SU-DHL-6 (cell line): ENCODE measurements at regions not wholly inside any gene's neighbourhood (a gene's known extent, or its start where the extent isn't known, plus 50 kb on each side); places are given as distances from the start of the nearest gene placed in this dataset.

Source experiments
- H2AFZ ChIP-seq: fragments of 200-600 bp; sonication (generic); 2 replicates; pipeline ENCODE4 v1.6.1; 2014; ENCODE audit warnings: low read depth, mild to moderate bottlenecking, moderate library complexity, mixed read lengths, antibody characterized with exemption, low read length; ENCODE audit not compliant: severe bottlenecking
- H3F3A ChIP-seq: fragments of 200-600 bp; shearing (Covaris generic); 2 replicates; pipeline ENCODE4 v1.6.0; 2016; ENCODE audit warnings: antibody characterized with exemption, mild to moderate bottlenecking; ENCODE audit not compliant: insufficient read depth
- H3K27ac ChIP-seq: fragments of 200-600 bp; sonication (generic); 2 replicates; pipeline ENCODE4 v1.5.1; 2016; ENCODE audit warnings: low read depth, mild to moderate bottlenecking, low read length, moderate library complexity, mixed read lengths
- H3K27me3 ChIP-seq: fragments of 200-600 bp; sonication (generic), shearing (Covaris generic); 2 replicates; pipeline ENCODE4 v1.6.0; 2014; ENCODE audit warnings: mild to moderate bottlenecking, low read length
- H3K36me3 ChIP-seq: fragments of 200-600 bp; sonication (generic); 2 replicates; pipeline ENCODE4 v1.6.1; 2014; ENCODE audit warnings: mild to moderate bottlenecking, low read length, mixed read lengths
- H3K4me2 ChIP-seq: fragments of 300-600, 200-600 bp; shearing (Covaris generic), sonication (generic); 2 replicates; pipeline ENCODE4 v1.6.0; 2014; ENCODE audit warnings: low read length, low read depth, mild to moderate bottlenecking; ENCODE audit not compliant: poor library complexity, severe bottlenecking
- H3K4me3 ChIP-seq: fragments of 200-600 bp; sonication (generic); 2 replicates; pipeline ENCODE4 v1.5.1; 2014; ENCODE audit warnings: antibody characterized with exemption, low read length, mild to moderate bottlenecking, mixed read lengths; ENCODE audit not compliant: insufficient read depth, poor library complexity, severe bottlenecking
- H3K79me2 ChIP-seq: fragments of 200-600 bp; sonication (generic); 2 replicates; pipeline ENCODE4 v1.6.1; 2014; ENCODE audit warnings: mild to moderate bottlenecking, low read length, moderate library complexity; ENCODE audit not compliant: insufficient read depth
- H3K9ac ChIP-seq: fragments of 200-600 bp; sonication (generic); 2 replicates; pipeline ENCODE4 v1.7.0; 2014; ENCODE audit warnings: mild to moderate bottlenecking, low read length
- H3K9me2 ChIP-seq: fragments of 200-600 bp; sonication (generic); replicated peaks from 2 replicates; pipeline ENCODE4 v1.6.1; 2014; ENCODE audit warnings: low read length; ENCODE audit not compliant: insufficient read depth
- H3K9me3 ChIP-seq: fragments of 200-600 bp; sonication (generic); 2 replicates; pipeline ENCODE4 v1.6.1; 2014; ENCODE audit warnings: low read length, mixed read lengths; ENCODE audit not compliant: insufficient read depth
- H4K20me1 ChIP-seq: fragments of 200-600 bp; sonication (generic); 2 replicates; pipeline ENCODE4 v1.6.1; 2014; ENCODE audit warnings: low read depth, mild to moderate bottlenecking, antibody characterized with exemption, low read length, moderate library complexity, mixed read lengths
- CTCF ChIP-seq: fragments of 200-600 bp; sonication (generic); IDR thresholded peaks from one replicate; pipeline ENCODE4 v1.5.1; 2017; ENCODE audit warnings: antibody characterized with exemption, mild to moderate bottlenecking, low read length, moderate library complexity; ENCODE audit not compliant: insufficient read depth, poor library complexity, severe bottlenecking
- EZH2phosphoT487 ChIP-seq: fragments of 200-600 bp; sonication (generic), shearing (Covaris generic); conservative IDR thresholded peaks from 2 replicates; pipeline ENCODE4 v1.6.1; 2018; ENCODE audit warnings: mild to moderate bottlenecking, antibody characterized with exemption, low read length, moderate library complexity, mixed read lengths

GRCh38 chr1:104746994-104747393 lies 997.3 kb downstream of the AMY1C start:
- no peak for TF ChIP-seq CTCF
- TF ChIP-seq EZH2phosphoT487: no peak
- Histone ChIP-seq H2AFZ (peak overlapping the region; percentile 68), H3F3A (no peaks in the 10 kb centered on the region), H3K9me3 (no peaks in the 10 kb centered on the region), H3K9ac (no peak overlapping the region), H3K79me2 (no peaks in the 10 kb centered on the region), H3K4me2 (peak overlapping the region; percentile 10), H3K4me3 (no peak overlapping the region), H3K36me3 (no peaks in the 10 kb centered on the region), H4K20me1 (no peaks in the 10 kb centered on the region), H3K9me2 (no peaks in the 10 kb centered on the region), H3K27me3 (no peaks in the 10 kb centered on the region), H3K27ac (no peak overlapping the region)

GRCh38 chr1:104760017-104760416 lies 1010.3 kb downstream of the AMY1C start:
- Histone ChIP-seq H3K27ac (peak overlapping the region; percentile 73), H3K9ac (no peak overlapping the region), H3F3A (peaks cover 9% of the 10 kb centered on the region; the same call in 1 of the 2 replicates), H3K36me3 (no peaks in the 10 kb centered on the region), H3K9me3 (no peaks in the 10 kb centered on the region), H2AFZ (peak overlapping the region; percentile 76), H3K9me2 (no peaks in the 10 kb centered on the region), H3K4me3 (peak overlapping the region; percentile 21), H3K4me2 (peak overlapping the region; percentile 53), H3K27me3 (no peaks in the 10 kb centered on the region), H3K79me2 (no peaks in the 10 kb centered on the region), H4K20me1 (no peaks in the 10 kb centered on the region)
- TF ChIP-seq EZH2phosphoT487 (no peak), CTCF (no peak)

- Histone ChIP-seq H3F3A (peaks cover 9% of the 10 kb centered on the region; the same call in 1 of the 2 replicates), H3K27ac (no peak overlapping the region), H3K4me3 (no peak overlapping the region), H3K4me2 (no peak overlapping the region), H2AFZ (peak overlapping the region; percentile 15), H3K9ac (no peak overlapping the region), H3K79me2 (no peaks in the 10 kb centered on the region), H3K36me3 (no peaks in the 10 kb centered on the region), H3K9me2 (no peaks in the 10 kb centered on the region), H4K20me1 (no peaks in the 10 kb centered on the region), H3K9me3 (no peaks in the 10 kb centered on the region), H3K27me3 (no peaks in the 10 kb centered on the region)
- no peak for TF ChIP-seq CTCF
- no peak for TF ChIP-seq EZH2phosphoT487
Measured at GRCh38 chr1:104761961-104762570, 1012.4 kb downstream of the AMY1C start.
